ENCODE measurements at regions not wholly inside any gene's neighbourhood (a gene's known extent, or its start where the extent isn't known, plus 50 kb on each side); places are given as distances from the start of the nearest gene placed in this dataset.

GRCh38 chr15:101565377-101565776 is 75.9 kb upstream of the PCSK6 start:
- no peak for TF ChIP-seq EZH2 (IDR thresholded peaks at IDR 0.05)
- TF ChIP-seq EZH2phosphoT487 (IDR thresholded peaks at IDR 0.05), result no peak
- TF ChIP-seq CTCF (IDR thresholded peaks at IDR 0.05), result no peak
